ENCODE measurements at regions not wholly inside any gene's neighbourhood (a gene's known extent, or its start where the extent isn't known, plus 50 kb on each side); places are given as distances from the start of the nearest gene placed in this dataset.
"Not testable (repeated sequence)": the region's sequence is repeated elsewhere in the genome, so short reads cannot be mapped to it uniquely, and the experiment has no call there.

- DNase-seq (no peak), ATAC-seq (no peak)
- H3K4me1 Mint-ChIP-seq (ENCODE audit: low read depth), result no peaks in the 10 kb centered on the region
- H3K36me3 Mint-ChIP-seq (ENCODE audit: insufficient read depth), result no peaks in the 10 kb centered on the region
- no peak overlapping the region for H3K4me3 Mint-ChIP-seq
- peaks cover 15% of the 10 kb centered on the region for H3K27me3 Mint-ChIP-seq (ENCODE audit: low read depth)
- H3K9me3 Mint-ChIP-seq, result no peaks in the 10 kb centered on the region
Measured at GRCh38 chr17:13415871-13416416, 185.8 kb downstream of the HS3ST3A1 start.

GRCh38 chr17:13415200-13415599 is 186.5 kb downstream of the HS3ST3A1 start:
- peaks cover 10% of the 10 kb centered on the region for H3K27me3 Mint-ChIP-seq (ENCODE audit: low read depth)
- H3K36me3 Mint-ChIP-seq (ENCODE audit: insufficient read depth); H3K9me3 Mint-ChIP-seq; DNase-seq; ATAC-seq; H3K4me1 Mint-ChIP-seq (ENCODE audit: low read depth); H3K4me3 Mint-ChIP-seq: not testable (repeated sequence)

- DNase-seq, result no peak
- Mint-ChIP-seq H3K4me1 (ENCODE audit: low read depth) (no peaks in the 10 kb centered on the region), H3K4me3 (no peak overlapping the region), H3K27me3 (ENCODE audit: low read depth) (peaks cover 8% of the 10 kb centered on the region), H3K9me3 (no peaks in the 10 kb centered on the region), H3K36me3 (ENCODE audit: insufficient read depth) (no peaks in the 10 kb centered on the region)
- no peak for ATAC-seq
Measured at GRCh38 chr17:13413001-13413400, 188.7 kb downstream of the HS3ST3A1 start.

GRCh38 chr17:13410874-13411273 is 190.9 kb downstream of the HS3ST3A1 start:
- Mint-ChIP-seq H3K4me3 (no peak overlapping the region), H3K9me3 (no peaks in the 10 kb centered on the region), H3K4me1 (ENCODE audit: low read depth) (no peaks in the 10 kb centered on the region), H3K36me3 (ENCODE audit: insufficient read depth) (no peaks in the 10 kb centered on the region), H3K27me3 (ENCODE audit: low read depth) (peaks cover 6% of the 10 kb centered on the region)
- DNase-seq, result no peak
- no peak for ATAC-seq

- Mint-ChIP-seq H3K4me1 (ENCODE audit: low read depth) (no peaks in the 10 kb centered on the region), H3K27me3 (ENCODE audit: low read depth) (peaks cover 6% of the 10 kb centered on the region), H3K9me3 (no peaks in the 10 kb centered on the region), H3K4me3 (no peak overlapping the region), H3K36me3 (ENCODE audit: insufficient read depth) (no peaks in the 10 kb centered on the region)
- no peak for ATAC-seq
- no peak for DNase-seq
Measured at GRCh38 chr17:13410214-13410613, 191.5 kb downstream of the HS3ST3A1 start.

GRCh38 chr17:13409455-13409854 is 192.3 kb downstream of the HS3ST3A1 start:
- Mint-ChIP-seq H3K4me3 (no peak overlapping the region), H3K27me3 (ENCODE audit: low read depth) (peaks cover 5% of the 10 kb centered on the region), H3K4me1 (ENCODE audit: low read depth) (no peaks in the 10 kb centered on the region), H3K36me3 (ENCODE audit: insufficient read depth) (no peaks in the 10 kb centered on the region), H3K9me3 (no peaks in the 10 kb centered on the region)
- ATAC-seq (no peak), DNase-seq (no peak)

- no peaks in the 10 kb centered on the region for H3K36me3 Mint-ChIP-seq (ENCODE audit: insufficient read depth)
- no peaks in the 10 kb centered on the region for H3K9me3 Mint-ChIP-seq
- H3K4me3 Mint-ChIP-seq, result no peak overlapping the region
Measured at GRCh38 chr17:13407381-13407780, 194.3 kb downstream of the HS3ST3A1 start.

GRCh38 chr17:13405807-13406206 is 195.9 kb downstream of the HS3ST3A1 start:
- peaks cover 2% of the 10 kb centered on the region for H3K27me3 Mint-ChIP-seq (ENCODE audit: low read depth)
- H3K36me3 Mint-ChIP-seq (ENCODE audit: insufficient read depth), result no peaks in the 10 kb centered on the region
- DNase-seq (no peak), ATAC-seq (no peak)
- H3K4me1 Mint-ChIP-seq (ENCODE audit: low read depth), result no peaks in the 10 kb centered on the region
- H3K9me3 Mint-ChIP-seq, result no peaks in the 10 kb centered on the region
- H3K4me3 Mint-ChIP-seq, result no peak overlapping the region

More at GRCh38 chr17:13407381-13407780, 194.3 kb downstream of the HS3ST3A1 start:
- ATAC-seq, result no peak
- Mint-ChIP-seq H3K4me1 (ENCODE audit: low read depth) (no peaks in the 10 kb centered on the region), H3K27me3 (ENCODE audit: low read depth) (peaks cover 2% of the 10 kb centered on the region)
- DNase-seq, result no peak

- no peak for ATAC-seq
- Mint-ChIP-seq H3K36me3 (ENCODE audit: insufficient read depth) (no peaks in the 10 kb centered on the region), H3K4me1 (ENCODE audit: low read depth) (no peaks in the 10 kb centered on the region), H3K27me3 (ENCODE audit: low read depth) (peaks cover 4% of the 10 kb centered on the region), H3K4me3 (no peak overlapping the region), H3K9me3 (no peaks in the 10 kb centered on the region)
- no peak for DNase-seq
Measured at GRCh38 chr17:13405080-13405479, 196.6 kb downstream of the HS3ST3A1 start.

- Mint-ChIP-seq H3K4me1 (ENCODE audit: low read depth) (no peaks in the 10 kb centered on the region), H3K36me3 (ENCODE audit: insufficient read depth) (no peaks in the 10 kb centered on the region), H3K4me3 (no peak overlapping the region), H3K9me3 (no peaks in the 10 kb centered on the region), H3K27me3 (ENCODE audit: low read depth) (peaks cover 4% of the 10 kb centered on the region)
- no peak for ATAC-seq
- DNase-seq, result no peak
Measured at GRCh38 chr17:13403982-13404946, 197.5 kb downstream of the HS3ST3A1 start.

GRCh38 chr17:13400491-13400890 is 201.2 kb downstream of the HS3ST3A1 start:
- H3K4me3 Mint-ChIP-seq, result no peak overlapping the region
- H3K36me3 Mint-ChIP-seq (ENCODE audit: insufficient read depth), result no peaks in the 10 kb centered on the region
- peaks cover 4% of the 10 kb centered on the region for H3K27me3 Mint-ChIP-seq (ENCODE audit: low read depth)
- DNase-seq, result no peak
- no peaks in the 10 kb centered on the region for H3K4me1 Mint-ChIP-seq (ENCODE audit: low read depth)
- no peaks in the 10 kb centered on the region for H3K9me3 Mint-ChIP-seq
- no peak for ATAC-seq

GRCh38 chr17:13398853-13399252 is 202.9 kb downstream of the HS3ST3A1 start:
- Mint-ChIP-seq H3K4me3 (no peak overlapping the region), H3K36me3 (ENCODE audit: insufficient read depth) (no peaks in the 10 kb centered on the region), H3K27me3 (ENCODE audit: low read depth) (peaks cover 2% of the 10 kb centered on the region), H3K4me1 (ENCODE audit: low read depth) (no peaks in the 10 kb centered on the region), H3K9me3 (no peaks in the 10 kb centered on the region)
- no peak for DNase-seq
- ATAC-seq, result no peak

- Mint-ChIP-seq H3K9me3 (no peaks in the 10 kb centered on the region), H3K4me1 (ENCODE audit: low read depth) (no peaks in the 10 kb centered on the region), H3K36me3 (ENCODE audit: insufficient read depth) (no peaks in the 10 kb centered on the region), H3K4me3 (no peak overlapping the region), H3K27me3 (ENCODE audit: low read depth) (peaks cover 2% of the 10 kb centered on the region)
- no peak for DNase-seq
- no peak for ATAC-seq
Measured at GRCh38 chr17:13398091-13398490, 203.6 kb downstream of the HS3ST3A1 start.

- no peak for DNase-seq
- Mint-ChIP-seq H3K9me3 (no peaks in the 10 kb centered on the region), H3K27me3 (ENCODE audit: low read depth) (peaks cover 2% of the 10 kb centered on the region)
Measured at GRCh38 chr17:13395862-13396261, 205.9 kb downstream of the HS3ST3A1 start.

GRCh38 chr17:13395346-13395745 is 206.4 kb downstream of the HS3ST3A1 start:
- Mint-ChIP-seq H3K4me3 (no peak overlapping the region), H3K9me3 (no peaks in the 10 kb centered on the region), H3K36me3 (ENCODE audit: insufficient read depth) (no peaks in the 10 kb centered on the region), H3K27me3 (ENCODE audit: low read depth) (peaks cover under 1% of the 10 kb centered on the region), H3K4me1 (ENCODE audit: low read depth) (no peaks in the 10 kb centered on the region)
- no peak for ATAC-seq
- no peak for DNase-seq

More at GRCh38 chr17:13395862-13396261, 205.9 kb downstream of the HS3ST3A1 start:
- no peaks in the 10 kb centered on the region for H3K36me3 Mint-ChIP-seq (ENCODE audit: insufficient read depth)
- no peaks in the 10 kb centered on the region for H3K4me1 Mint-ChIP-seq (ENCODE audit: low read depth)
- no peak overlapping the region for H3K4me3 Mint-ChIP-seq
- no peak for ATAC-seq

All from activated T-cell treated with anti-CD3 and anti-CD28 coated beads, Interleukin-2, amount 50 U/mL, for 4 hours (primary cell).